GM18498 (cell line): ENCODE measurements at regions not wholly inside any gene's neighbourhood (a gene's known extent, or its start where the extent isn't known, plus 50 kb on each side); places are given as distances from the start of the nearest gene placed in this dataset.

Source experiments
- ATAC-seq: cut with Tn5 transposase; IDR thresholded peaks from one replicate; pipeline ENCODE4 v1.9.1; 2021; ENCODE audit warnings: mild to moderate bottlenecking, moderate library complexity; ENCODE audit not compliant: unreplicated experiment

DNA sequence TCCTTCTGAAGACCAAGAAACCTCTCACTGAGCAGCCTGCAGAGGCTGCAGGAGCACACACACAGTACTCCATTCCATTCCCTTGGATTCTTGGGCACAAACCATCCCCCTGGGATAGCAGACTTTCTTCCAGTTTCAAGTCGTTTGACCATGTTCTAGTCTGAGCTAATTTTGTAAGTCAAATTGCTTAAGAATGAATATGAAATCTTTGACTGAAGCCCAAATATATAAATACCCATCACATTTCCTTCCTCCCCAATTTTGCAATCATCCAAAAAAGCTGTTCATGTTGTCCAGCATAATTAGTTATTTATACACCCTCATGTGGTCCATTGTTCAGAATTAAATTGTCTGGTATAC is 231.2 kb upstream of the TPRG1 start:
- ATAC-seq: no peak

DNA sequence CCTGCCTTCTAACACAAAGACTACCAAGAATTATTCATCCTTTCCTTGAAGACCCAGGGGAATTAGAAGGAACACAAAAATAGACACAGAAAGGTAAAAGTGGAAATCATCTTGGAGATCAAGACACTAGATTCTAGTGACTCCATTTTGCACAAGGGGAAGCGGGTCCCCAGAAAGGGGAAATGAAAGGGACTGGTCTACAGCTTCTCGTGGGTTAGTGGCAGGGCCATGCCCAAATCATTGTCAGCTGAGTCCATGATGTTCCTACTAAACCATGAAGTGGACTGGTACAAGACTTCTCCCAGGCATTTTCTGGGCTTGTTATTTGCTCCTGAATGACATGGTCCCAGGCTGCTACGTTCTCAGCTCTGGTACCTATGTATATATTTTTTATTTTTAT is 230.7 kb upstream of the TPRG1 start:
- no peak for ATAC-seq

- ATAC-seq: no peak
Observed at GRCh38 chr3:188942191-188942590, 229.6 kb upstream of the TPRG1 start.

DNA sequence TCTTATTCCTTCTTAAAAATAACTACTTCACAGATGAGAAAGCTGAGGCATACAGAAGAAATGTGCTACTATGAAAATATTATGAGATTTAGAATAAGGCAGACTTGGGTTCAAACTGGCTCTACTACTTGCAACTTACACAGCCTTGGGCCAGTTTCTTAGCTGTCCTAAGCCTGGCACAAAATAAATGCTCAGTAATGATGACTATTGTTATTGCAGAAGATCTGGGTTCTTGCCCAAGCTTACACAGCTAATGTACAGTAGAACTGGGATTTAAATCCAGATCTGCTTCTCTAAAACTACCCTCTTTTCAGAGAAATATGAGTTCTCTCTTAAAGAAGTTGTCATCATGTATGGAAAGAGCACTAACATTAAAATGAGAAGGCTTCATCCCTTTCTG is 228.2 kb upstream of the TPRG1 start:
- ATAC-seq: no peak

- ATAC-seq: no peak
Observed at GRCh38 chr3:188944108-188944507, 227.7 kb upstream of the TPRG1 start.

GRCh38 chr3:188946351-188947240 is 225.2 kb upstream of the TPRG1 start:
- no peak for ATAC-seq

- ATAC-seq: no peak
Observed at GRCh38 chr3:188947401-188948280, 224.1 kb upstream of the TPRG1 start.

DNA sequence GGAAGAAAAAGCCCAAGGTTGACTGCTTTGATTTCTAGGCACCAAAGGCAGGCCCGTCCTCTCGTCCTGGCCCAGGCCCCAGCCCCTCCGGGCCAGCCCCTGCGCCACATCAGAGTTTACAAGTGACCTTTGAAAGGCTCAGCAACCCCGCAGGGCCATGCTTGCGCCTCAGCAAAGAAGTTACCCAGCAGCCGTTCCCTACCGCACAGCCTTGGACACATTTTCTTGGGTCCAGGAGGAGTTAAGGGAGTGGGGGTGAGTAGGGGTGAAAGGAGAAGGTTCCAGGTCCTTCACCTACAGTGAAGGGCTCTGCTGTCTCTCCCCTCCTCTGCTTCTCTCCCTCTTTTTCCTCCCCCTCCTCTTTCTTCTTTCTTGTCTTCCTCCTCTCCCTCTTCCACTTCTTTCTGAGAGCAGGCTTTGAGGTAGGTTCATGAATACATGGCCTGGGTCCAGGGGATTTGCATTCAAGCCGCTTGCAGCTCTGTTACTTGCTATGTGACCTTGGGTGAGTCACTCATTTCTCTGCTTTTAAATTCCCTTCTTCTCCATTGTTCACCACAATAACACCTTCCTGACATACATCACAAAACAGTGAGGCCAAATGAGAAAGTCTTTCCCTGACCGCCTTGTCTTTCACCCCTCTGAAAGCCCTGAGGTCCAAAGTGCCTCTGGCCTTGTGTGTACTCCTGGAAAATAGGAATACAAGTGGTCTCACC is 223.3 kb upstream of the TPRG1 start:
- no peak for ATAC-seq

GRCh38 chr3:188948997-188949389 is 222.8 kb upstream of the TPRG1 start:
- ATAC-seq: no peak

GRCh38 chr3:188949456-188949855 is 222.3 kb upstream of the TPRG1 start:
- no peak for ATAC-seq

- no peak for ATAC-seq
Observed at GRCh38 chr3:188949996-188950395, 221.8 kb upstream of the TPRG1 start.

DNA sequence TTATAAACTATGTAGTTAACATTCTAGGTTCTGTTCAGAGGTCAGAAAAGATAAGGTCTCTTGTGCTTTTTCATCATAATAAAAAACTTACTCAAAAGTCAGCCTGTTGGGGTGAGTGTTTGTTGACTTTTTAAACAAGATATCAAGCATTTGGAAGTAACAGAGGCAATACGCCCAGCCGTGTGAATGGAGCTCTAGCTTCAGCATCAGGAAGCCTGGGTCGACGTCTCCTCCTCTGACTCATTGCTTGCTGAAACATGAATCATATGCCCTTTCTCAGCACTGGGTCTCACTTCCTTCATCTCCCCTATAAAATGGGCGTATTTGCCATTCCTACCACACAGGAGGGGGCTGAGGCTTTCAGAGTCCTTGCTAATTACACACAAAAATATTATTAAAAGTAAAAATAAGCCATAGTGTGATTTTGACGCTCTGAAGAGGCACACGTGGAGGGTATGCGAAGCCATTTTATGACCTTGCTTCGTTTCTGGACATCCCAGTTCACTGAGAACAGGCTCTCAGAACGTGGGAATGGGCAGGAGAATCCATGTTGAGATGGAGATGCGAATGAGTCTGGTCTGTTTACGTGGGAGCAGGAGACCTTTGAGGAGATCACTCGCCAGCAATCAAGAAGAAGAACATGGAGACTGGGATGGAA is 220.8 kb upstream of the TPRG1 start:
- ATAC-seq: no peak

DNA sequence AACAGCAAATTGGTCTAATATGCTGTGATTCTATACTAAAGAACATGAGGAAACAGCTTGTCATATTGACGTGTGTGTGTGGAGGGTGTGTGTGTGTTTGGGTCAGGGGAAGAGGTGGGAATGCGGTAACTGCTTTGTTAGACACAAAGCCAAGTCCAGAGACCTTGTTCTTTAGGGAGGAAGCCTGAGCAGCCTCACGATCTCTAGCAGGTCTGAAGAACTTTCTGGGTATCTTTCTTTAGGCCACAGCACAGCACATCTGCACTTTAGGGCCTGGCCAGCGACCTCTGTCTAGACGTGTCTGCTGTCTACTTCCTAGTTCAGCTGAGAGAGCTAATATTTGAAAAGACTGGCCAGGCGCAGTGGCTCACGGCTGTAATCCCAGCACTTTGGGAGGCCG is 220.0 kb upstream of the TPRG1 start:
- no peak for ATAC-seq

DNA sequence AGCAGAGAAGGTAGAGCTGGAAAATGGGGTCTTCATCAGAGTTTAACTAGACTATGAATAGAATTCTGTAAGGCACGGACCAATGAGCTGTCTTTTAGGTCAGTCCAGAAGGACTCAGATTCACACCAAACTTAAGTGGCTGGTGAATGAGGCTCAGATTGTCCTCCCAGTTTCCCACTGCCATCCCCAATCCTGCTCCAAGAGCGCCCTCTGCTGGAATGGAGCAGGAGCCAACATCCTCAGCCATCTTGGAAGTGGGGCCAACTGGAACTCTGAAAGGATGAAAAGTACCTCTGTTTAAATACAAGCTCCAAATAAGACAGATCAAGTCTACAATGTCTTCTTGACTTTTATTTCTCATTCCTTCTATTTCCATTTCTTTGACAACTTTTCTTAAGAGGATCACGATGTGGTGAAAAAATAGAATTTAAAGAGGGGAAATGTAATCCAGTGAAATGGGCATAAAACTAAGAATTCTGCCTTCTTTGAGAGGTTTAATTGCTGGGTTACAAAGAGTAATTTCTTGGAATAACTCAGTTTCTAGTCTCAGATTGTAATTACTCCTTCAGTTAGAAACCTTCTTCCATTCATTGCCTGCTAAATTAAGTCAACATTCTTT is 217.1 kb upstream of the TPRG1 start:
- peak; percentile 64 for ATAC-seq

GRCh38 chr3:188955919-188956318 is 215.9 kb upstream of the TPRG1 start:
- no peak for ATAC-seq

GRCh38 chr3:188956839-188957489 is 214.8 kb upstream of the TPRG1 start:
- no peak for ATAC-seq

- no peak for ATAC-seq
Observed at GRCh38 chr3:188959013-188959412, 212.8 kb upstream of the TPRG1 start.

DNA sequence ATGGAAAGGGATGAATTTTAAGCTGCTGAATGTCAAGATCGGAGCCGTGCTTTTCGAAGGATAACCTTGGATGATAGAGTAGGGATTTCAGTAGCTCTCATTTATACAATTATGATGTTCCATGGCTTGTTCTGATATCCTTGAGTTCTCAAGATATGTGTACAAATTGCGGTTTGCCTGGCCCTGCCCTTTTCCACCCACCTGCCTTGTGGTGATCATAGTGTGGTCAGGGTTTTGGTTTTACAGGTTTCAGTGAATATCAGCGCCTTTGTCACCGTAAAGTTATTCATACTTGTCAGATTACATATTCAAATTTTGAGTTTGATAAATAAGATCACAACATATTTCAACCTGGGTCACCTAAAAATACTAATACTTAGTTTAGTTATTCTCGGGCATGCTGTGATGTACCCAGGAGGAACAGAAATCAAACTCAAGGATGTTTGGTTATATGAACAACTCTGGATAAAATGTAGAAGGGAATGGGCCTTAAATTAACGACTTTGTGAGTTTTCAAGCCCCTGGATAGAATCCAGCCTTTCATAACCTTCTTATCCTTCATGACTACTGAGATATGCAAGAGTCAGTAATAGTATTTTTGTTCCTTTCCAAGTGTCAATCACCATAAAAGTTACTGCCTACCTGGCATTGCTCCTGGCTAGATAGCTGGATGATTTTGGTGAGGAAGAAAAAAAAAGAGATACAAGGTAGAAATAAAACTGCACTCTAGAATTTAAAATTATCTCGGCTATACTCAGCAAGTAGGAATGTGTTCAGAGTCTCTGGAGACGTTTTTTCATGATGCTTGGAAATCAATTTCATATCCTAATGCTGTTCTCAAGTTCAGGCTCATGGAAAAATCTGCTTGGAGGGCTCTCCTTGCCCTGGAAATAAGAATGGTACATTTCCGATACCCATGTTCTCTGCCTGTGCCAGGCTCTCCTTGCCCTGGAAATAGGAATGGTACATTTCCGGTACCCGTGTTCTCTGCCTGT is 209.2 kb upstream of the TPRG1 start:
- ATAC-seq: no peak

DNA sequence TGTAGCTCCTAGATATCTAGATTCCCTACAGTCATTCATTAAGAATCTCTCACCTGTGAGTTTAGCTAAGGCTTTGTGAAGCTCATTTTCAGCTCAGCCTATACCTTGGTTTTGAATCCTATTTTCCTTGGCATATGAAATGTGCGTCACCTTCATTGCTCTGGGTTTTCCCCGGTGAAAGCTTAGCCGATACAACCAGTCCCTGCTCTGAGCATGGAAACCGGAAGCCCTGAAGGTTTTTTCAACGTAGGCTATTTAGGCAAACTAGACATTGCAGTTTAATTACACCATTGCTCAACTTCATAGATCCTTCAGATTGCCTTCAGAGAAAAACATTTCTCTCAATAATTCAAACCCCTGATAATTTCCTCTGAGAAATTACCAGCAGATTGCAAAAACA is 206.8 kb upstream of the TPRG1 start:
- ATAC-seq: no peak
